GM21528 (cell line): ENCODE measurements at regions not wholly inside any gene's neighbourhood (a gene's known extent, or its start where the extent isn't known, plus 50 kb on each side); places are given as distances from the start of the nearest gene placed in this dataset.
"Not testable (repeated sequence)": the region's sequence is repeated elsewhere in the genome, so short reads cannot be mapped to it uniquely, and the experiment has no call there.

Experiments
- ATAC-seq: cut with Tn5 transposase; IDR thresholded peaks from one replicate; pipeline ENCODE4 v1.9.1; 2021; ENCODE audit warnings: mild to moderate bottlenecking, moderate library complexity; ENCODE audit not compliant: unreplicated experiment, low FRiP score

DNA sequence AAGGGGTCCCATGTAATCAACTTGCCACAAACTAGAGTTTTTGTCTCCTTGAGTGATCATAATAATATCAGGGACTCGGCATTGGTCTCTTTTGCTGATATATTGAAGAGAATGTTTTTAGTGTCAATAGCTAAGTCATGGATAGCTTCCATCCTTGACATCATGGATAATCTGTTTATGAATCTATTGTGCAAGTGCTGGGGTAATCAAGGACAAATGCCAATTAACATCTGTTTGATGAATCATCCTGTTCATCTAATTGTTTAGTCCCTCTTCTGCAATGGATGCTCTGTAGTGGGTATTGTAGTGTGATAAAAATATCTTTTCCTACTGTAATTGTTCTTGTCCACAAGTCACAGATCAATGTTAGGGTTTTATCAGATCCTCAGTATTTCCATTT, 607.5 kb upstream of the SEMA6A start:
- ATAC-seq: no peak

DNA sequence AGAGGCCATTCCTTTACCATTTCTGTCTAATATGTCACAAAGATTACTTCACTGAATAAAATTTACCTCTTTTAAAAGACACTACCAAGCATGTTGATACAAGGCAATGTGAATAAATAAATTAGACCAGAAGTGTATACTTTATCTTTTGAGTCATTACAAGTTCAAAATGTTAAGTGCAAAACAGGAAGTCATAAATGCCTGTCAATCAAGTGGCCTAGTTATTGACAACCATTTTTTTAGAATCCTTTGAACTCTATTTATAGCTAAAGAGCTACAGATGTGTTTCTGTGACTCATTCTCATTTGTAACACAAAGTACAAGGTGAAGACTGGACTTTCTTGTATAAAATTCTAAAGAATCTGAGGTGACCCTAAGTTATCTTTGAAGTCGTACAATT, 602.7 kb upstream of the SEMA6A start:
- ATAC-seq: no peak

DNA sequence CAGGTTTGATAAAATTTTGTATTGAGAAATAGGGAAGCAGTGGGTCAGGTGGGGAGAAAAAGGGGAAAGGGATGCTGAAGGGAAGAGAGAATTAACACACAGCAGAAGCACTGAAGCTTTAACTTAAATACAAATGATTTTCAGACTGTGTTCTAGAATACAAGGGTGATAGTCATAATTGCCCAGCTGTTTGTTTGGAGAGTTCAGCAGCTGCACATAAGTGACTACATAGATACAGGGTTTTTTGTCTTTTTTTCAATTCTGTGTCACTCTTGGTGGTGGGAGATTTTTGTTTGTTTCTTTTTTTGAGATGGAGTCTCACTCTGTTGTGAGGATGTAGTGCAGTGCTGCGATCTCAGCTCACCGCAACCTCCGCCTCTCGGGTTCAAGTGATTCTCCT, 590.4 kb upstream of the SEMA6A start:
- no peak for ATAC-seq

- ATAC-seq: no peak
Observed at GRCh38 chr5:117161718-117162335, 587.2 kb upstream of the SEMA6A start.

GRCh38 chr5:117160391-117160790, 585.8 kb upstream of the SEMA6A start:
- no peak for ATAC-seq

- no peak for ATAC-seq
Observed at GRCh38 chr5:117149312-117149711, 574.7 kb upstream of the SEMA6A start.

DNA sequence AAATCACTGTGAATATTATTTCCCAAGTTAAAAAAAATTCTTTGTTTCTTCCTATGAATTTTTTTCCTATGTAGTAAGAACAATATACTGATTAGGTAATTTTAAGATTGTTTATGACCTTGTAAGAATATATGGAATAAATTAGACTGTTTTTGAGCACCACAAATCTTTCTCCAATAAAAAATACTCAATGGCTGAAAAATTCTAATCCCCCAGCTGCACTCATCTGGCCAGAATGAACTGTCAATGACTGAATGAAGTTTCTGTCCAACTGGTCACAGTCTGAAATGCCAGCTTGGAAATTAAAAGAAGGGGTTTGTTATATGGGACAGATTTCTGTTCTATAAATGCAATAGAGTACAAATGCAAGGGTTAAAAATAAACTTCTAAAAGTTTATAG, 569.5 kb upstream of the SEMA6A start:
- no peak for ATAC-seq

- ATAC-seq: no peak
Observed at GRCh38 chr5:117143406-117143805, 568.8 kb upstream of the SEMA6A start.

DNA sequence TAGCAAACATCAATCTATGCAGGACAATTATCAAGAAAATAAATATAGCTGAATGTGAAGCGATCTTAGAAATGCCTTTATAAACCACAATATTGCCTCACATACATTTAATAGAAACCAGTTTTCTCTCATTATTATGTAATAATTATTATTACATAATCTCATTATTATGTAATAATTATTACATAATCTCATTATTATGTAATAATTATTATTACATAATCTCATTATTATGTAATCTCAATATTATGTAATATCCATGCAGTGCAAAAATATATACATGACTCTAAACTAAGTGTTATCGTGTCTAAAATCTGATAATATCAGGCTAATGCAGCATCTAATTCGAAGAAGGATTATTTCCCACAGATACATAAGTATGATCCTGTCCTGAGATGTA, 563.9 kb upstream of the SEMA6A start:
- ATAC-seq: no peak

- no peak for ATAC-seq
Observed at GRCh38 chr5:117135851-117136250, 561.2 kb upstream of the SEMA6A start.

- no peak for ATAC-seq
Observed at GRCh38 chr5:117133198-117133597, 558.6 kb upstream of the SEMA6A start.

- no peak for ATAC-seq
Observed at GRCh38 chr5:117131876-117132275, 557.3 kb upstream of the SEMA6A start.

DNA sequence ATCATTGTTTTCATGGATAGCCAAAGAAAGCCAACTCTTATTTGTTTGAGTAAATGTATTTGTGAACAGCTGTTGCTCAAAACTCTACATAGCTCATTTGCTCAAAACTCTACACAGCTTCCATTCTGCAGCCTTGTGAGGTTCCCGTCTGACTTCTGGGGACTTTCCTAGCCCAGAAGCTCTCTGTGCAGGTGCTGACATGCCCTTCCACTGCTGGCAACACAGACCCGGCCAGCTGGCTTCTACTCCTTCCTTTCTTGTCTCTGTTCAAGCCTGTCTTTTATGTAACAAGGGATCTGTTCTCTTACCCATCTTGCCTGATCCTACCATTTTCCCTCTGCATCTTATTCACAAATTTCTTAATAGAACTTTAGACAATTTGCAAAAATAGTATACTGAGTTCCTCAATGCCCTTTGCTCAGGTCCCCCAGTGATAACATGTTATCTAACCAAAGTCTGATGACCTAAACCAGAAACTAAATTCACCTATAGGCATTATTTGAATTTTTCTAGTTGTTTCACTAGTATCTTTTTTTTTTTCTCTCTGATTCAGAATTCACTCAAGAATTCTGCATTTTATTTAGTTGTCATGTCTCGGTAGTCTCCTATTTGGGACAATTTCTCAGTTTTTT, 556.5 kb upstream of the SEMA6A start:
- peak; percentile 97 for ATAC-seq

- ATAC-seq: no peak
Observed at GRCh38 chr5:117118499-117118898, 543.9 kb upstream of the SEMA6A start.

DNA sequence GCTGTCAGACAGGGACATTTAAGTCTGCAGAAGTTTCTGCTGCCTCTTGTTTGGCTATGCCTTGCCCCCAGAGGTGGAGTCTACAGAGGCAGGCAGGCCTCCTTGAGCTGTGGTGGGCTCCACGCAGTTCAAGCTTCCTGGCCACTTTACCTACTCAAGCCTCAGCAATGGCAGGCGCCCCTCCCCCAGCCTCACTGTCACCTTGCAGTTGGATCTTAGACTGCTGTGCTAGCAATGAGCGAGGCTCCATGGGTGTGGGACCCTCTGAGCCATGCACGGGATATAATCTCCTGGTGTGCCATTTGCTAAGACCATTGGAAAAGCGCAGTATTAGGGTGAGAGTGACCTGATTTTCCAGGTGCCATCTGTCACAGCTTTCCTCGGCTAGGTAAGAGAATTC, 542.7 kb upstream of the SEMA6A start:
- not testable (repeated sequence) for ATAC-seq

GRCh38 chr5:117110548-117110947, 535.9 kb upstream of the SEMA6A start:
- no peak for ATAC-seq

DNA sequence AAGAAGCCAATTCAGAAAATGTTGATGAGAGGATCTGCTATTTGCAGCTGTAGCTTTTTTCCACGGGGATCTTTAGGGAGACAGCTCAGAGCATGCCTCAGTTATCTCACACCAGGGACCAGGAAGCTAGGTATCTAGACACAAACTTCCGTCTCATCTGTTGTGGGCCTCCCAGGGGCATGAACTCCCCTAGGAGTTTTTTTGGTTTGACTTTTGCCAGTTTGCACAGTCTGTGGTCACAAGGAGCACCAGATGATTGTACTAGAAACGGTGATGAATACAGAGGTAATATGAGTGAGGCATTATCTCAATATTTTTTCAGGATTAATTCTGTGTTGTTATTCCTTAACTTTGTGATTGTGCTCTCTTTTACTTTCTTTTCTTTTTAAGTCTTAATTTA, 533.2 kb upstream of the SEMA6A start:
- no peak for ATAC-seq

GRCh38 chr5:117103703-117104102, 529.1 kb upstream of the SEMA6A start:
- ATAC-seq: no peak

- ATAC-seq: no peak
Observed at GRCh38 chr5:117102591-117102990, 528.0 kb upstream of the SEMA6A start.

DNA sequence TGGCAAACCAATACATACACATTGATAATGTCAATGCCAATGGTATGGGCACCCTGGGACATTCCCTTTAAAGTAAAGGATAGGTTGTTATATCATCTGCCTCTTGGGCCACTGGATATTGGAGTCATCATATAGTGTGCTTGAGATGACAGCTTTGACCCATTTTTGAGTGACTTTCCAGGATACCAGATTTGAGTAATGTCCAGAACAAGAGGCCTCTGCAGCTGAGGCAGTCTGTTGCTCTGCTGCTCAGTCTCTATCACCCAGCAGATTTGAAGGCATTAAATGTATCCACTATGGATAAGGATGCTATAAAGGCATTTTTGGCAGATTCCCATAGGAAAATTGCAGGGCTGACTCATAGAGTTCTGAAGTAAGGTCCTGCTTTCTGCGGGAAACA, 525.6 kb upstream of the SEMA6A start:
- ATAC-seq: no peak

GRCh38 chr5:117098094-117098493, 523.5 kb upstream of the SEMA6A start:
- no peak for ATAC-seq
